ENCODE measurements at regions not wholly inside any gene's neighbourhood (a gene's known extent, or its start where the extent isn't known, plus 50 kb on each side); places are given as distances from the start of the nearest gene placed in this dataset.

DNA sequence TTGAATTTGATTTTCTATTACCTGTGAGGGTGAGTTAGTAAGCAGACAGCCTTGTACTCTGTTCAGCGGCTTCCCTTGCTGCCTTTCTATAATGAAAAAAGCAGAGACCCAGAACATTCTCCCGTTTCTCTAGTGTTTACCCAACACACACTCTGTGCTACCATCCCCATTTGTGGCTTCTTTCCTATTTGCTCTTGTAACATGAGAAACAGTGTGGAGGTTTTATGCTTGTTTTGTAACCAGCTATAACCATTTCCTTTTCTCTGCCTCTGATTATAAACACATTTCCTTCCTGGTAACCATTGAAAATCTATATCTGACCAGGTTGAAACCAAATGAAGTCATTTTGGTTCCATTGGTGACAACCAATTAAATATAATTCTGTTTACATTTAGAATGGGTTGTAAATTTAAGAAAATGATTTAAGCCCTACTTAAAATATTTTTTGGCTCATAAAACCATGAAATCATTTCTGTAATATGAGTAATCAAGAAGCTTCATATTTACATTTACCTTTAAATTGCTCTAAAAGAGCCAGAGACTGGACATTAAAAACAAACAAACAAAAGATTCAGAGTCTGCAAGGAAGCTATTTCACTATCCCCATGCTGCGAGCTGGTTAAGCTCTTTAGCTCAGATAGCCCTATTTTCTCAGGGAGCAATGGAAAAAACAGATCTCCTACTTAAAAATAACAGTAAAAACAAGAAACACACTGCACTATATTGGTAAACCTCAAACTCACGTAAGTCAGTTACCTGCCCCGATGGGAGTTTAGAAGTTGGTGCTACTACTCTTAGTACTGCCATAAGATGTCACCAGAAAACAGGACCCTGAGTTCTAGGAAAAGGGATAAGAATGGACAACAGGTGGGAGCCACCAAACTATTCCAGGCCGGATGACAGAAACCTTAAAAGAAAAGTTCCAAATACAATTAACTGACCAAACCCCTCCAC is 206.5 kb upstream of the EEA1 start:
- Mint-ChIP-seq H3K4me1 (ENCODE audit: low read depth) (peaks cover 28% of the 10 kb centered on the region), H3K9me3 (ENCODE audit: low read depth) (no peaks in the 10 kb centered on the region), H3K27ac (ENCODE audit: unreplicated experiment) (peak overlapping the region; percentile 15), H3K4me3 (ENCODE audit: unreplicated experiment) (no peak overlapping the region), H3K36me3 (ENCODE audit: low read depth) (no peaks in the 10 kb centered on the region), H3K27me3 (ENCODE audit: low read depth) (no peaks in the 10 kb centered on the region)
- no peak for DNase-seq (ENCODE audit: low spot score)
- TF ChIP-seq CTCF (IDR thresholded peaks at IDR 0.05): no peak

- no peak overlapping the region for H3K4me3 Mint-ChIP-seq (ENCODE audit: unreplicated experiment)
- H3K27ac Mint-ChIP-seq (ENCODE audit: unreplicated experiment): no peak overlapping the region
- H3K27me3 Mint-ChIP-seq (ENCODE audit: low read depth): no peaks in the 10 kb centered on the region
- DNase-seq (ENCODE audit: low spot score): no peak
- H3K9me3 Mint-ChIP-seq (ENCODE audit: low read depth): no peaks in the 10 kb centered on the region
- TF ChIP-seq CTCF (IDR thresholded peaks at IDR 0.05): no peak
- H3K4me1 Mint-ChIP-seq (ENCODE audit: low read depth): peaks cover 28% of the 10 kb centered on the region
- no peaks in the 10 kb centered on the region for H3K36me3 Mint-ChIP-seq (ENCODE audit: low read depth)
Observed at GRCh38 chr12:93136253-93137055, 207.4 kb upstream of the EEA1 start.

DNA sequence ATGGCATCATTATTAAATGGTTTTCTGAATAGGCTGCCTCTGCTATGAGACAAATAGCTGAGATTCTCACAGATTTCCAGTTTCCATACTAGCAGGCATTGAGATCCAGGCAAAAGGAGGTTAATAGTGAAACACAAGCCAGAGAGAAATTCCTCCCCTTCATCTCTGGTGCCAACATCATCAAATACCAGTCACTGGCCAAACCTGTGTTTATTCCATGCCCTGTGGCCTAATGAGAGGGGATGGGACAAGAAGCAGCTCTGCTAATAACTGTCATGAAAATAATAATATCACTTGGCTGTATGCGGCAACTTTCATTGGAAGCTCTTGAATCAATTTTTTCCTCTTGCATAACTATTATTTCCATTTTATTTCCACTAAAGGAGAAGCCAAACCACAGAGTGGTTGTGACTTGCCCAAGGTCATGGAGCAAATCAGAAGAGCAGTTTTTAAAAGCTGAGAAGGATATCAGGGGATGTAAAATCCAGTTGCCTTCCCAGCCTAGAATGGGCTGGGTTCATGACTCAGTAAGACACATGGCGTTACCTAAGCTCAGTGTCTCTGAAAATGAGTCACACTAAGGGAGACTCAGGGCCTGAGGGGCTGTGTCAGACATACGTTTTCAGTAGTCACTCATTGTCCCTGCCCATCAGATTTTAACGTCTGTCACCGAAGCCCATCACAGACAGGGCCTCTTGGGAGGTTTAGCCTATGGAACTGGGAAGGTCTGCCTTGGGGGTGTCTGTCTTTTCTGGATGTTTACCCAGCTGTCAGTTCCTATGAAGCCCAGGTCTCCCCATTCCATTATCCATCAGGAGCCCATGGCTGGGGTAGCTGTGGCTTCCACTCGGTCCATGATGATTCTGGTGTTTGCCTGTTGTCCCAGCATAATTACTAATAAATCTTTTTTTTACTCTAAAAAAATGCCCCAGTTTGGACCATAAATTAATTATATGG is 208.8 kb upstream of the EEA1 start:
- Mint-ChIP-seq H3K9me3 (ENCODE audit: low read depth) (no peaks in the 10 kb centered on the region), H3K4me1 (ENCODE audit: low read depth) (peaks cover 28% of the 10 kb centered on the region), H3K4me3 (ENCODE audit: unreplicated experiment) (no peak overlapping the region), H3K27ac (ENCODE audit: unreplicated experiment) (peak overlapping the region; percentile 22), H3K36me3 (ENCODE audit: low read depth) (no peaks in the 10 kb centered on the region), H3K27me3 (ENCODE audit: low read depth) (no peaks in the 10 kb centered on the region)
- TF ChIP-seq CTCF (IDR thresholded peaks at IDR 0.05): no peak
- no peak for DNase-seq (ENCODE audit: low spot score)

DNA sequence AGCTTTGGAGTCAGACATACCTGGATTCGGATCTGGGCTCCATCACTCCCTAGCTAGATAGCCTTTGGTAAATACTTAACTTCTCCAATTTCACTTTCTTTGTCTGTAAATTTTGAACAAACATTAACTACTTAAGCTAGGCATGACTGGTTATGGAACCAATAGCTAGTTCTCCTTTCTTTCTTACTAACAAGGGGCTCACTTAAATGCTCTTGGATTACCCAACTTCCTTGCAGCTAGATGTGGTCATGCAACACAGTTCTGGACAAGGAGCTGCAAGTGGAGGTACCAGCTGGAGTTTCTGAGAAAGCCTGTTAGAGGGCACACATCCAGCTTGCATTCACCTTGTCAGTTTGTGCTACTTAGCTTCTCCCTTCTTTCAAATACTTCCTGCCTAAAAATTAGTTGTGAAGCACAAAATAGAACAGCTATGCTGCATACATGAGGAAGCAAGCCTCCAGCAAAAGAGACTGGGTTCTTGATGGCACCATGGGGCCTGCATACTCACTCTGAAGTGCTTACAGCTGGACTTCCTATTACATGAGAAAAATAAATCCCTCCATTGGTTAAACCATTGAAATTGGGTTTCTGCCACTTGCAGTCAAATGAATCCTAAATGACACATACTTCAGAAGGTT is 210.1 kb upstream of the EEA1 start:
- no peak overlapping the region for H3K27ac Mint-ChIP-seq (ENCODE audit: unreplicated experiment)
- H3K4me3 Mint-ChIP-seq (ENCODE audit: unreplicated experiment): no peak overlapping the region
- no peaks in the 10 kb centered on the region for H3K36me3 Mint-ChIP-seq (ENCODE audit: low read depth)

More for the DNA sequence above, 210.1 kb upstream of the EEA1 start:
- Mint-ChIP-seq H3K4me1 (ENCODE audit: low read depth) (peaks cover 28% of the 10 kb centered on the region), H3K9me3 (ENCODE audit: low read depth) (no peaks in the 10 kb centered on the region), H3K27me3 (ENCODE audit: low read depth) (no peaks in the 10 kb centered on the region)
- no peak for DNase-seq (ENCODE audit: low spot score)
- no peak for TF ChIP-seq CTCF (IDR thresholded peaks at IDR 0.05)
